Adrenal gland (tissue), 5 donors: ENCODE measurements at regions not wholly inside any gene's neighbourhood (a gene's known extent, or its start where the extent isn't known, plus 50 kb on each side); places are given as distances from the start of the nearest gene placed in this dataset.

Experiments used
- CTCF ChIP-seq, 6 experiments: fragments of 450-650 bp in 4 of 6; fragments of 200-600 bp in 2 of 6; sonication (generic) in 1 of 6; IDR thresholded peaks; 1 replicate in 5 of 6; 2 replicates in 1 of 6; pipeline versions ENCODE4 v1.5.1 to v1.8.0; 2016 to 2021; ENCODE audit warnings: antibody characterized with exemption in 6 of 6, mild to moderate bottlenecking in 2 of 6, moderate library complexity in 1 of 6
- POLR2A ChIP-seq, 2 donors: fragments of 450-650 bp; IDR thresholded peaks; one replicate each; pipeline ENCODE4 v1.6.1; 2017; ENCODE audit warnings: antibody characterized with exemption in 2 of 2, mild to moderate bottlenecking in 2 of 2, moderate library complexity in 1 of 2
- donor health status: DM: no; HTN: no; CAD: no.

DNA sequence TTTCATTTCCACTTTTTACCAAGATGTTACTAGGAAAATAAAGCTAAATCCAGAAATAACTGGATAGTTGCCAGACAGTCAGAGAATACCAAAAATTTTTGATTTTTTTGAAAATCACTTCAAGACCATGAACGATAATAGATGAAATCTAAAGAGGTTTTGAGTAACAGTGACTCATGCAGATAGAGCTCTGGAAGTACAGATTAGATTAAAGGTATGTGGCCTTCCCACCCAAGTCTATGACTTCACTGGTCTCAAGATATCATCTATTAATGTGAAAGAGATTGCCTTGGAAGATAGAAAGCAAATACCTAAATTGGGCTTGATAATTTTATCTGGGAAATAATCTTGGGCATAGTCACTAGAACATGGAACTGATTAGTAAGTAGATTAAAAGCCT lies 415.9 kb downstream of the METTL15 start:
- TF ChIP-seq CTCF (IDR thresholded peaks at IDR 0.05) (no peak), POLR2A (IDR thresholded peaks at IDR 0.05) (no peak)
